HG02884 (cell line): ENCODE measurements at regions not wholly inside any gene's neighbourhood (a gene's known extent, or its start where the extent isn't known, plus 50 kb on each side); places are given as distances from the start of the nearest gene placed in this dataset.
"Not testable (repeated sequence)": the region's sequence is repeated elsewhere in the genome, so short reads cannot be mapped to it uniquely, and the experiment has no call there.

Experiments
- ATAC-seq: cut with Tn5 transposase; IDR thresholded peaks from one replicate; pipeline ENCODE4 v1.9.1; 2021; ENCODE audit warnings: mild to moderate bottlenecking, moderate library complexity; ENCODE audit not compliant: unreplicated experiment

DNA sequence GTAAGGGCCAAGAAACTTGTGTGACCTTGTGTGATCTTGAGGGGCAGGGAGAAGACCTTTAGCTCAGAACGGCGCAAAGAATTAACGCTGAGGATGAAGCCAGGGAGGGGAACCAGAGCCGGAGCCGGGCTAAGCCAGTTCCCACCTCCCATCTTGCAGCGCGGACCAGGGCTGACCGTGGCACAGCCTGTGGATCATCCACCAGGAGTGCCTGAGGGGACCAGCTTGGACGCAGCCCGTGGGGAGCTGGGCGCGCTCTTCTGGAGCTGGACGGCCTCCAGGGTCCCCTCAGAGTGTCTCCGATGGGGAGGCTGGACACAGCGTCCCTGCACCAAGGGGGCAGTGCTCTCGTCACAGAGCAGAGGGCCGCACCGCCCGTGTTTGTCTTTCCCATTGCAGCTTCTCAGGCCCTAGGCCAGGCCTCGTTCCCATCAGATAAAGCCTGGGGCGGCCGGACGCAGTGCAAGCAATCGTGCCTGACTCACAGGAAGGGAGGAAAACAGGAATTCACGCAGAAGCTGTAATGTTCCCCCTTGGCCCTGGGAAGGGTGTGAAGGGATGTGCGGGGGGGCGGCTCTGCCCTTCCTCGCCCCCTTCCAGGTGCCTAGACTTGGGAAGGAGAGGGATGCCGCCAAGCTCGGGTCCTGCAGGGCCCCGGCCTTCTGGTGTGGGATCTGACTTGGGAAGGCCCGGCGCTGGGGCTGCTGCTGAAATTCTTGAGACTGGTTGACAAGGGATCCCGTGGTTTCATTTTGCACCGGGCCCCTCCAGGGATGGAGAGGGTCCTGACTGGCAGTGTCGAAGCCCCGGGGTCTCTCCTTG lies 144.9 kb downstream of the NPIPB11 start:
- not testable (repeated sequence) for ATAC-seq

DNA sequence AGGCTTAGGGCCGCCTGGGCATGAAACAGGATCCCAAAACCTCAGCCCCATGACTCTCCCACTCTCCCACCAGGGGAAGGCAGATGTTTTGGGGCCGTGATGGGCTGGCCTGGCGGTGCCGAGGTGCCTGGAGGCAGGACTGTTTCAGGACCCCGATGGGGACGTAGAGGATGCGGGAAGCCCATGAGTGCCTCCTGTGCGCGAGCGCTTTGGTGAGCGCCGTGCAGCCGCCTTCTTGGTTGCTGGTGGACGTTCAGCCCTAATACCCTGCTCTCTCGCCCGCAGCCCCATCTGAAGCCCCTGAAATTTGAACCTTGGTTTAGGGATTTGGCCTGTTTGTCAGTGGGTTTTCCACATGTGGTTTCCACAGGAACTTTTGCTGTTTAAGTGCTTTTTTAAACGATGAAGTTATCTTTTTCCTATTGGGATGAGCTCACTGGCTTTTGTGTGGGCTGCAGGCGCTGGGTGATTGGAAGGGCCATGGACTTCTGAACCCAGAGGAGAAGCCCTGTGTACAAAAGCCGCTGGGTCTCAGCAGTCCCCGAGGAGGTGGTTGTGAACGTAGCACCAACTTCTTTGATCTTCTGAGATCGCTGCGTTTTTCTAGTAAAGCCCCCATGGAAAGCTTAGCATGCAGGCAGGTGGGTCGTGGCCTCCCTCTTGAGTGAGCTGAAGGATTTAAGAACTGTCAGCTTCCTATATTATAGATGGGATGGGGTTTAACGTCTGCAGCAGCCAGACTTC lies 145.7 kb downstream of the NPIPB11 start:
- ATAC-seq = not testable (repeated sequence)

DNA sequence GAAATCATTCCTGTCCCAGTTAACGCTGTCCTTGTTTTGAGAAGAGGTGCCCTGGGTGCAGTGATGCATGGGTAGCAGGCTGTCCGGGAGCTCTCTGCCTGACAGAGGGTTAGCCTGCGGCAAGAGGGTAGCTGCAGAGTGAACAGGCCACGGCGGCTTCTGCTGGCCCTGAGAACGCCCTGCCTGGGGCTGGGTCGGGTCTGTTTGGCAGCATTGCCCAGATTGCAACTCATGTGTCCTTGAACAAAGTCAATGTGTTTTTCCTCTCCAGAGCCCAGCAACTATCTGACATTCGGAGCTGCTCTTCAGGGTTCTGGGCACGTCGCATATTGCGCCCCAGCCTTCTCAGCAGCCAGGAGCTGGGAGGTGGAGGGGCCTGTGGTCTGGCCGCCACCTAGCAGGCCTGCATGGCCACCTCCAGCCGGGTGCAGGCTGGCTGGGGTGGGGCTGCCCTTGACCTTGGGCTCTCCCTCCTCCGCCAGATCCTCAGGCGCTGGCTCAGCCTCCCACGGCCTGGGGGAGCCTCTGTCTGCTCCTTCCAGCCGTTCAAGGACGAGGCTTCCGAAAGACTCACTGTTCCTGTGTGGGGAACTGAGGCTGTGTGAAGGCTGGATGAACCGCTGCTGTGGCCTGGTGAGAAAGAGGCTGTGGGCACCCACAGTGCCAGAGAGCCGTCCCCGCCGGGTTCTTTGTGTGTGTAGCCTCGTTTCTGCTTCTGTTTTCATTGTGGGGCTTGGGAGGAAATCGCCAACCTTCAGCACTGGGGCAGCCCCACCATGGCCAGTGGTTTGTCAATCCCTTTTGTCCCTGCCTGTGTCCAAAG lies 146.7 kb downstream of the NPIPB11 start:
- not testable (repeated sequence) for ATAC-seq

DNA sequence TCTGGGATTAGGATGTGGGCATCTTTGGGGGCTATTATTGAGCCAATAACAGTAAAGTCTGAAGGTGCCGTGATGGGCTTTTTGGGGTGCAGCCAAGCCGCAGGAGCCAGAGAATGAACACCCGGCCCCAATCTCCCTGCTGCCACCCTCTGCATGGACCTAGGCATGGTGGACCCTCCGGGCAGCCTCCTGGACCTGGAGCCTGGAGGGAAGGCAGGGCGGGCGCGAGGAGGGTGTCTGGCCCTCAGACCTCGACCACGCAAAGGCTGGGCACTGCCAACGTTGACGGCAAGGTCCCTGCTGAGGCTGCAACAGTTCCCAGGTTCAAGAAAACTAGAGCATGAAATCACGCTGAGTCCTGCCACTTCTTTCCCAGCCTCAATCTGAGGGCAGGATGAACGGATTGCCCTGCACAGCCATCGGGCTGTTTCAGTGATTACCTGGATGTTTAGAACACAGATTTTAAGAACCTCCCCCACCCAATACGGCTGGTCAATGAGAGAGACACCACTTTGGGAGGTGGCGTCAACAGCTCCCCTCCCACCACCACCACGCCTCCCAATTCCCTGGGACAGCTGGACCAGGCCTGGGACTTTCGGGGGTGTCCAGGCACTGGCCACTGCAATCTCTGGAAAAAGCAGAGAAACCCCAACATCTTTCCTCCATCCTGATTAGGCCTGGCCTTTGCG lies 147.4 kb downstream of the NPIPB11 start:
- not testable (repeated sequence) for ATAC-seq

DNA sequence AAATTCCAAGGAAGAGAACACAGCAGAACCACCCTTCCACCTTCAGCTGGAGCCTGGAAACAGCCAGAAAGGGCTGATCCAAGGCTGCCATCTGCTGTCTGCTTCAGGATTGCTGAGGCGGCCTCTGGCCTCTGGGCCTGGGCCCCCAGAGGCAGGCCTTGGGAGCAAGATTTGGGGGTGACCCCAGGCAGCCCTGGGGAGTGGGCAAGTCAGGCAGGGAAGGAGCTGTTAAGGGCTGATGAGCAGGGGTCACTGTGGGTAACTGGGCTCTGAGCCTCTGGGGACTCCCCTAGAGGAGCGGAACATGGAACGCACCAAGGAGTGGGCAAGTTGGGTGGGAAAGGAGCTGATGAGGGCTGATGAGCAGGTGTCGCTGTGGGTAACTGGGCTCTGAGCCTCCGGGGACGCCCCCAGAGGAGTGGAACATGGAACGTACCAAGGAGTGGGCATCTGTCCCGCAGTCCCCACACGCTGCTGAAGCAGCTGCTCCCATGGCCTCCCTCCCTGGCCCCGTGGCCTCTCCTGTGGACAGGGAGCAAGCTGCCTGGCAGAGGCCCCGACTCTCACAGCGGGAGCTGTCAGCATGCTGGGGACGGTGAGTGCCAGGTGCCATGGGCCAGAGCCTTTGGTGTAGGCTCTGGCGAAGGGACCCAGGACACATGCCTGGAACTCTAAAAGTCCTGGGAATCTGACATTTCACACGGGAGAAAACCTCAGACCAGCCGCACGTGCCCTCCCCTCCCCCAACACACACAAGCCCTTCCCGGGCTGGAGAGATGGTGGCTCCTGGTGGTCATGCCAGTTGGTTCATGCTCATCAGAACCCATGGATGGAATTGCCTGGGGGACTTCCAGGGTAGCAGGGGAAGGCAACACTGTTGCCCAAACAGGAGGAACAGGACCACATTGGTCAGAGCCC lies 148.8 kb downstream of the NPIPB11 start:
- ATAC-seq = not testable (repeated sequence)

DNA sequence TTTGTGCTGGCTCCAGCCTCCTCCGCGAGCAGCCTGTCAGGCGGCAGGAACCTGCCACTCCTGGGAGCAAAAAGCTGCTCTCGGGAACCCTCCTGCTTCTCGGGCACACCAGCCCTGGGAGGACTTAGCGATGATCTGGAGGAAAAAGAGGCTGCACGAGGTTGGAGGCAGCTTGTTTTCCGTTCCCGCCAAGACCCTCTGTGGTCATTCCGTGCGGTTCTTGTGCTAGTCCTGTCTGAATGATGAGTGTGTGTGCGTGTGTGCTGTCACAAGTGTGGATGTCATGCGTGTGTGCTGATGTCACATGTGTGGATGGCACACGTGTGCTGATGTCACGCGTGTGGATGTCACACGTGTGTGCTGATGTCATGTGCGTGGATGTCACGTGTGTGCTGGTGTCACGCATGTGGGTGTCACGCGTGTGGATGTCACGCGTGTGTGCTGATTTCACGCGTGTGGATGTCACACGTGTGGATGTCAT lies 150.0 kb downstream of the NPIPB11 start:
- no peak for ATAC-seq

DNA sequence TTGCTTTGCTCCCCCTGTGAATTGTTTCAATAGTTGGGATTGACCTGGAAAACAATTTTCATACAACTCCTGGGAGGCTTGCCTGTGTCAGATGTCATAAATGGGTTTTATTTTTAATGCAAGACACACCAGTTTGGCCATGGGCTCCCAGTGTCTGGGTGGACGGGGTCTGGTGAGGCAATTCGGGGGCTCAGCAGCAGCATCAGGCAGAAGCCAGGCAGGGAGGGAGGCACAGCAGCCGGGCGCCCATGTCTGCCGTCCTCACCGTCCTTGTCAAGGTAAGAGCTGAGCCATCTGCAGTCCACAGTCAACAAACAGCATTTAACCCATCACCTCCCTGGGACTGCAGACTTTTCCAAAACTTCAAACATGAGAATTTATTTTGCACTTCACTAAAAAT lies 150.6 kb downstream of the NPIPB11 start:
- not testable (repeated sequence) for ATAC-seq

DNA sequence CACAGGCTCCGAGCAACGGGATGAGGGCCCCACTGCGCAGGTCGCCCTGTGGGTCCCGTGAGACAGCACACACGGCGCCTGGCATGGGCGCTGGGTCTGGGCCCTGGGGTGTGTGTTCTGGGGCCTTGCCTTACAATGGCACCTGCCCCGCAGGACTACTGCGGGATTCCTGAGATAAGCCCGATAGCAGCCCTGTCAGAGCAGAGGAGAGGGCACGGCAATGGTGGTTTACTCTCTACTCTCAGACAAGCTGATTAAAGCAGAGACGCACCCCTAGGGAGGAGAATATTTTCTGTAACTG lies 151.1 kb downstream of the NPIPB11 start:
- not testable (repeated sequence) for ATAC-seq

DNA sequence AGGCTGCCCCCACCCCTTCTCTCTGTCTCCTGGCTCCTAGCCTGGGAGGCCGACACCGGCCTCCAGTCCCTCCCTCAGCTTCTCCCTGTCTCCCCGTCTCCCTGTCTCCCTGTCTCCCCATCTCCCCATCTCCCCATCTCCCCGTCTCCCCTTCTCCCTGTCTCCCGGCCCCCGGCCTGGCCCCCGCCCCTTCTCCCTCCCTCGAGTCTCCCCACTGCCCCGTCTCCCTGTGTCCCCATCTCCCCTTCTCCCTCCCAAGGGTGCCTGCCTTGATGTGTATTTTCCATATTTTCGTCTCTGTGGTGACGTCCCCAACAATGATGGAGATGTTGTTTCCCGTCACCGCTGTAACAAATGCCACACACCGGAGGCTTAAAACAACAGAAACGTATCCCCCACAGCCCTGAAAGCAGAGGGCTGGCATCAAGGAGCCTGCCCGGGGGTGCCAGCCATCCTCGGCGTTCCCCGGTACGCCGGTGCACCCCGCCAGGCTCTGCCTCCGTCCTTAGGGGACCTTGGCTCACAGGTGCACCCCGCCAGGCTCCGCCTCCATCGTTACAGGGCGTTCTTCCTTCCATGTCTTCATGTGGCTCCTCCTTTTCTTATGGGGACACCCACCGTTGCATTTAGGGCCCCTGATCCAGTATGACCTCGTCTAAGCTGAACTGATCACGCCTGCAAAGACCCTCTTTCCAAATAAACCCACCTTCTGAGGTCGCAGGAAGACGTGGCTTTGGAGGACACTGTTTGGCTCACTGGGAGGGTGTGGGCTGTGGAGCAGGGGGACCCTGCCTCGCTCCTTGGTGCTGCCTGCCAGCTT lies 151.6 kb downstream of the NPIPB11 start:
- ATAC-seq = no peak

DNA sequence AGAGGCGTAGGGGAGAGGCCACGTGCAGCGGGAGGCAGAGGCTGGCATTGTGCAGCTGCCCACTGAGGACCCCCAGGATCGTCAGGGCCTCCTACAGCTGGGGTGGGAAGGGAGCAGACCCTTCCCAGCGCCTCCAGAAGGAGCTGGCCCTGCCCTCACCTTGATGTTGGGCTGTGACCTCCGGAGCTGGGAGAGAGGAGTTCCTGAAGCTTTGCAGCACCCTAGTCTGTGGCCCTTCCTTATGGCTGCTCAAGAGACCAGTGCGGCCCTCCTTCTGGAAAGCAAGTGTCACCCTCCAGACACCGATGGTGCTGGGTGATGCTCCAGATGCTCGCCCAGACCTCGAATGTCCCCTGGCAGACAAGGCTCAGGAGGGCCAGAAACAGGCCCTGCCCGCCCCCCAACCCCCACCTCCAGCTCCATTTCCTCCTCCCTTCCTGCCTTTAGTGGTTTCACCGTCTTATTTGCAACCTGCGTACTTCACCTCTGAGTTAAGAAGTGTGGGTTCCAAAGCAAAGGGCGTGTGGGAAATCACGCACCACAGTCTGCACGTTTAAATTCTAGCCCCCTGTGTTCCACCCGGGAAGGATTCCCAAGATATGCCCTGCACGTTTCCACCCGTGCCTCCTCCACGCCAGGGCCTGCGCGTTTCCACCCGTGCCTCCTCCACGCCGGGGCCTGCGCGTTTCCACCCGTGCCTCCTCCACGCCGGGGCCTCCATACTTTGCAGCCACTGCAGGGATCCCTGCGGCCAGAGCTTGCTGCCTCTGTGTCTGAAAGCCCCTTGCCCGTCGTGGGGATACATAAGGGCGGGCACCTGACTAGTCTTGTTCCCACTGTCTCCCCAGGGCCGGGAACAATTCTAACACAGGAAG lies 152.6 kb downstream of the NPIPB11 start:
- not testable (repeated sequence) for ATAC-seq

DNA sequence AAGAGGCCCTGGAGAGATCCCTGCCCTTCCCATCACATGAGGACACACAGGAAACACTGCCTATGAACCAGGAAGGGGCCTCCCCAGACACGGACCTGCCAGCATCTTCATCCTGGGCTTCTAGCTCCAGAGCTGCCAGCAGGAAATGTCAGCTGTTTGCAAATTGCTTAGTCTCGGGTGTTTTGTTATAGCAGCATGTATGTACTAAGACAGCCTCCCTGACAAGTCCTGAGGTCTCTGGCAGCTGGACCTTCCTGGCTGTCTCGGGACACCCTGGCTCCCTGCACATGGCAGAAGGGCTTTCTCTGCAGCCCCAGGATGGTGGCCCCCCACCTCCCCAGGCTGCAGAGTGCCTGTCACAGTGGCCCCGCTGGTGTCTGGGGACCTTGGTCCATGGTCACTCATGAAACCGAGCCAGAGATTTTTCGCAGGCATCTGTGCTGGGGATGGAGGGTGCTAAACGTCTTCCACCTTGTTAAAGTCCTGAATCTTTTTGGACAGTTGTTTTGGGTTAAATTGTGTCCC lies 153.4 kb downstream of the NPIPB11 start:
- not testable (repeated sequence) for ATAC-seq

DNA sequence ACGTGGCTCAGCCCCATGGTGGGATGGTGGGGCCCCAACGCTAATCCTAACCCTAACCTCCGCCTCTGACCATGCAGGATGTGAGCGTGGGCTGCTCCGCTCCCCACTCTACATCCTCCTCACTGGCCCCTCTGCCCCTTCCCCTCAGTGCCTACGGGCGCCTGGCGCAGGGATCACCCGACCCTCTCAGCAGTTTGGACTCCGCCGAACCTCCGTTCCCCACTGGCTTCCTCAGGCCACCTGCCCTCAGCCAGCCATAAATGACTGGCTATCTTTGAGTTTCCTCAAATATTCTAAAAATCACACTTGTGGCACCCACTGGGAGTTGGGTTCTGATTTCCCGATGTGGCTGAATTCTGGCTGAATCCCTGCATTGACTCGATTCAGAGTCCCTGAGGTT lies 154.2 kb downstream of the NPIPB11 start:
- ATAC-seq = not testable (repeated sequence)

DNA sequence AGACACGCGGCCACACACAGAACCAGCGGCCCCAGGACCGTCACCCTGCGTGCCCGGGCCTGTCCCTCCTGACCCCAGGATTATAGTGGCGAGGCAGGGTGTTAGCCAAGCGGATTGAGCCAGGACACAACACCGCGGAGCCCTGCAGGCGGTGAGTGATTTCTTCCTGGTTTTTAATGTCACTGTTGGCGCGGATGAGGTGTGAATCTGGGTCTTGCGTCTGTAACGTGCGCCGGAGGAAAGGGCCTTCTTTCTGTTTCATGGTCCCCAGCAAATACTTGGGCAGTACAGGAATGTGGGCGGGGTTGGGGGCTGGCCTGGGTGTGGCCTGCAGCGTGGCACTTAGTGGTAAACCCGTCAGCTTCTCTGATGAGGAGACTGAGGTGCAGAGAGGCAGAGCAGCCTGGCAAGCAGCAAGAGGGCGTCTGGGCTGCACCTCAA lies 154.9 kb downstream of the NPIPB11 start:
- ATAC-seq = not testable (repeated sequence)

DNA sequence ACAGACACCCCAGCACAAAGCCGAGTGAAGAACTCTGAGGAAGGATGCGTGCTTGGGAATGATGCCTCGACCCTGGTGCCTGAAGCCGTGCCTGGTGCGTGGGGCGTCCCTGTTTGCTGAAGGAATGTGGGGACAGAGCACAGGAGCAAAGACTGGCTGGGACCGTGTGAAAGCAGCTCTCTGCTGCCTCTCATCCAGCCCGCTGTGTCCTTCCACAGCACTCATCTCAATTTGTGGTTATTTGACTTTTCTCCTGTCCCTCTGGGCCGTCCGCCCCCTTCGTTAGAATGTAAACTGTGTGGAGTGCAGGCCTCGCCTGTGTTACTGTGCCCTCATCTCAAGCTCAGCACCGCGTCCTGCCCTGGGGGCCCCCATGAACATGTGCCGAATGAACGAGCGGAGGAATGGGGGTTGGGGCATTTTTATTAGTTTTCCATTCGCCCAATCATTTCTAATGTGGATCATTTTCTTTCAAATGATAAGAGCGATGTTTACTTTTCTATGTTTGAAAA lies 155.5 kb downstream of the NPIPB11 start:
- not testable (repeated sequence) for ATAC-seq

DNA sequence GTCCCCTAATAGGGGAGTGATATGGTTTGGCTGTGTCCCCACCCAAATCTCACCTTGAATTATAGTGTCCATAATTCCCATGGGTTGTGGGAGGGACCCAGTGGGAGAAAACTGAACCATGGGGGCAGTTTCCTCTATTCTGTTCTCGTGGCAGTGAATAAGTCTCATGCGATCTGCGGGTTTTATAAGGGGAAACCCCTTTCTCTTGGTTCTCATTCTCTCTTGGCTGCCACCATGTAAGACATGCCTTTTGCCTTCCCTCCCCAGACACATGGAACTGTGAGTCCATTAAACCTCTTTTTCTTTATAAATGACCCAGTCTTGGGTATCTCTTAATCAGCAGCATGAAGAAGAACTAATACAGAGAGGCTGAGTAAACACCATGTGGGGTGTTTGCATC lies 156.0 kb downstream of the NPIPB11 start:
- ATAC-seq = not testable (repeated sequence)

DNA sequence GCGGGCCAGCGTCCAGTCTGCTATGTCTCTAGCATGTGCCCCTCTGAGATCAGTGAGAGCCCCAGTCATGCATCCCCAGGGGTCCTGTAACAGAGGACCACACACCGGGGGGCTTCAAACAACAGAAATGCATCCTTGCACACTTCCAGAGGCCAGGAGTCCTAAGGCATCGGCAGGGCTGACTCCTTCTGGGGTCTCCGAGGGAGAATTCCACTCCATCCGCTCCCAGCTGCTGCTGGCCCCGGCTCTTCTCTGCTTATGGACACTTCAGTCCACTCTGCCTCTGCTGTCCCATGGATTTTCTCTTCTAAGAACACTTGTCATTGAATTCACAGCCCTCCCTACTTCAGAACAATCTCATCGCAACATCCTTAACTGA lies 157.6 kb downstream of the NPIPB11 start:
- ATAC-seq = not testable (repeated sequence)

DNA sequence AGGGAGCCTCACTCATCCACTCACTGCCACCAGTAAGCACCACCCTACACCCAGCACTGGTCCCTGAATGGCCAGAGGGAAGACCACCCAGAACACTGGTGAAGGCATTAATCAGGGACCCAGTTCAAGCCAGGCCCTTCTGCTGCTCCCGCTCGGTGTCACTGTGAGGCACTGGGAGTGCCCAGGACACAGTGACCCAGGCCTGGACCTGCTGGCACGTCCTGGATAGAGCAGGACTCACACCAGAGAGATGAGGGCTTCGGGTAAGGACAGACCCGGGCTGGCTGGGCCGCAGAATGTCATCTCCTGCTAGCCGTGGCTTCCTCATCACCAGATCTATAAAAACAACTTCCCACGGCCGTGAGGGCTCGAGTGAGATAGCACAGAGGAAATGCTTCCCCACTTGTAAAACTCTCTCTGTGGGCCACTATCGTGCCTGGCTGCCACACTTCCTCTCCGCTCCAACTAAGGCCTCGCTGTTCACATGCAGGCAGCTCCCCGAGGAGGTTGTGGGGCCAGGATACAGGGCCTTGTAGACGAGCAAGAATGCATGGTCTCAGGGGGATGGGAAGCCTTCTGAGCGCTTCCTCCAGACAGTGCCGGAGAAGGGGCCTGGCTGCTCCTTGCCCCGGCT lies 158.1 kb downstream of the NPIPB11 start:
- ATAC-seq = not testable (repeated sequence)
